ENCODE measurements at regions not wholly inside any gene's neighbourhood (a gene's known extent, or its start where the extent isn't known, plus 50 kb on each side); places are given as distances from the start of the nearest gene placed in this dataset.

GRCh38 chr4:110824344-110824743 is 201.5 kb upstream of the PITX2 start:
- H3K27ac Mint-ChIP-seq: no peak overlapping the region
- no peak overlapping the region for H3K4me3 Mint-ChIP-seq
- H3K9me3 Mint-ChIP-seq: no peaks in the 10 kb centered on the region
- no peaks in the 10 kb centered on the region for H3K27me3 Mint-ChIP-seq (ENCODE audit: insufficient read depth)
- no peaks in the 10 kb centered on the region for H3K36me3 Mint-ChIP-seq (ENCODE audit: low read depth)
- no peak for TF ChIP-seq CTCF (IDR thresholded peaks at IDR 0.05)
- H3K4me1 Mint-ChIP-seq (ENCODE audit: low read depth): no peaks in the 10 kb centered on the region
- DNase-seq: no peak

GRCh38 chr4:110826656-110827055 is 203.8 kb upstream of the PITX2 start:
- DNase-seq: no peak
- peak; percentile 34; the same call in 1 of the 2 replicates for TF ChIP-seq CTCF (IDR thresholded peaks at IDR 0.05)
- Mint-ChIP-seq H3K4me3 (no peak overlapping the region), H3K9me3 (no peaks in the 10 kb centered on the region), H3K36me3 (ENCODE audit: low read depth) (no peaks in the 10 kb centered on the region), H3K4me1 (ENCODE audit: low read depth) (no peaks in the 10 kb centered on the region), H3K27me3 (ENCODE audit: insufficient read depth) (no peaks in the 10 kb centered on the region), H3K27ac (no peak overlapping the region)

GRCh38 chr4:110830461-110830860 is 207.6 kb upstream of the PITX2 start:
- H3K4me1 Mint-ChIP-seq (ENCODE audit: low read depth): no peaks in the 10 kb centered on the region
- DNase-seq: no peak
- no peaks in the 10 kb centered on the region for H3K9me3 Mint-ChIP-seq
- H3K36me3 Mint-ChIP-seq (ENCODE audit: low read depth): no peaks in the 10 kb centered on the region
- TF ChIP-seq CTCF (IDR thresholded peaks at IDR 0.05): no peak
- H3K27me3 Mint-ChIP-seq (ENCODE audit: insufficient read depth): no peaks in the 10 kb centered on the region
- H3K27ac Mint-ChIP-seq: no peak overlapping the region
- no peak overlapping the region for H3K4me3 Mint-ChIP-seq

- no peak overlapping the region for H3K27ac Mint-ChIP-seq
- TF ChIP-seq CTCF (IDR thresholded peaks at IDR 0.05): no peak
- H3K27me3 Mint-ChIP-seq (ENCODE audit: insufficient read depth): no peaks in the 10 kb centered on the region; the same call in 1 of the 2 replicates
- no peak overlapping the region for H3K4me3 Mint-ChIP-seq
- H3K36me3 Mint-ChIP-seq (ENCODE audit: low read depth): no peaks in the 10 kb centered on the region
- H3K4me1 Mint-ChIP-seq (ENCODE audit: low read depth): peaks cover 21% of the 10 kb centered on the region
- DNase-seq: no peak
- no peaks in the 10 kb centered on the region for H3K9me3 Mint-ChIP-seq
Measured at GRCh38 chr4:110837896-110838450, 215.1 kb upstream of the PITX2 start.

- DNase-seq: peak; percentile 67
- Mint-ChIP-seq H3K9me3 (no peaks in the 10 kb centered on the region), H3K4me3 (no peak overlapping the region), H3K27me3 (ENCODE audit: insufficient read depth) (peaks cover 3% of the 10 kb centered on the region; the same call in 1 of the 2 replicates), H3K36me3 (ENCODE audit: low read depth) (no peaks in the 10 kb centered on the region), H3K4me1 (ENCODE audit: low read depth) (peaks cover 21% of the 10 kb centered on the region), H3K27ac (no peak overlapping the region)
- no peak for TF ChIP-seq CTCF (IDR thresholded peaks at IDR 0.05)
Measured at GRCh38 chr4:110840221-110840654, 217.4 kb upstream of the PITX2 start.

GRCh38 chr4:110848787-110849186 is 225.9 kb upstream of the PITX2 start:
- Mint-ChIP-seq H3K36me3 (ENCODE audit: low read depth) (no peaks in the 10 kb centered on the region), H3K27ac (no peak overlapping the region), H3K27me3 (ENCODE audit: insufficient read depth) (peaks cover 11% of the 10 kb centered on the region), H3K4me1 (ENCODE audit: low read depth) (peaks cover 2% of the 10 kb centered on the region), H3K4me3 (no peak overlapping the region), H3K9me3 (no peaks in the 10 kb centered on the region)
- no peak for TF ChIP-seq CTCF (IDR thresholded peaks at IDR 0.05)
- DNase-seq: no peak
